Activated CD4-positive, alpha-beta T cell treated with anti-CD3 and anti-CD28 coated beads, Interleukin-2, Interleukin-4, amounts not matched to agents 100 ng/mL and 50 ng/mL, durations not matched to agents 16 hours and 8 hours (primary cell): ENCODE measurements at regions not wholly inside any gene's neighbourhood (a gene's known extent, or its start where the extent isn't known, plus 50 kb on each side); places are given as distances from the start of the nearest gene placed in this dataset.

ENCODE experiments used
- DNase-seq: peaks from one replicate; pipeline ENCODE4 v3.0.0-alpha.2; 2020; ENCODE audit warnings: low spot score

DNA sequence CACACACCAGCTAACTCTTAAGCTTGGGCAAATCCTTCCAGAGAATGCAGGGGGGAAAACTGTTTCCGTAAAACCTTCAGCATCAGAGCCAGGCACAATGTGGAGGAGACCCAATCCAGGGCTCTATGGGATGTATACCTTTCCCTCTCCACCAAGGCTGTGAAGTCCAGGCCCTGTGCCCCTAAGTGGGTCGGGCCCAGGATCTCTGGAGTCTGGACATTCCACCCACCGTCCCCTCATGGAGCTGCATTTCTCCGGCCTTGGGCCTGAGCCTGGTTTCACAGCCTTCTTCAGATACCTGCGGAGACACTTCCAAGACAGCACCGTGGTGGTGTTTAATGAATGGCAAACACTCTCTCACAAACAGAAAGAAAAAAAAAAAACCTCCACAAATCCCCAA, 186.2 kb downstream of the URI1 start:
- no peak for DNase-seq

DNA sequence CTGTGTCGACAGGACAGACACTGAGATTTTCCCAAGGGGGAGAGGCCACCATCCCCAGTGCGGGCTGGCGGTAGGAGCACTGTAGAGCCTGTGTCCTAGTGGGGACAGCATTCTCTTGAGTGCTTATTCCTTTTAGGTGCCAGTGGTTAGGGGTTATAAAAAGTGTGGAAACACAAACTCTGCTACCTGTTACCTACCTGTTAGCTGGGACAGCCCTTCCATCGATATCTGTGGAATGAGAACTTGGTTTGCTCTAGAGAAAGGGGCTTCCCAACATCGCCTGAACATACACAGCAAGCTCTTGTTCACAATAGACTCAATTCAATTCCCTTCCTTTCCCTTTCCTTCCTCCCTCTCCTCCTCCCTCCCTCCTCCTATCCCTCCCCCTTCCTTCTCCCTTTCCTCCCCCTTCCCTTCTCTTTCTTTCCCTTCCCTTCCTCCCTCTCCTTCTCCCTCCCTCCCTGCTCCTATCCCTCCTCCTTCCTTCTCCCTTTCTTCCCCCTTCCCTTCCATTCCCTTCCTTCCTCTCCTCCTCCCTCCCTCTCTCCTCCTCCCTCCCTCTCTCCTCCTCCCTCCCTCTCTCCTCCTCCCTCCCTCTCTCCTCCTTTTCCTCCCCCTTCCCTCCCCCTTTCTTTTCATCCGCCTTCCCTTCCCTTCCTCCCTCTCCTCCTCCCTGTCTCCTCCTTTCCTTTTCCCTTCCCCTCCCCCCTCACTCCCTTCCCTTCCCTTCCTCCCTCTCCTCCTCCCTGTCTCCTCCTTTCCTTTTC, 188.5 kb downstream of the URI1 start:
- DNase-seq: no peak

- no peak for DNase-seq
Measured at GRCh38 chr19:30131246-30131645, 189.2 kb downstream of the URI1 start.

DNA sequence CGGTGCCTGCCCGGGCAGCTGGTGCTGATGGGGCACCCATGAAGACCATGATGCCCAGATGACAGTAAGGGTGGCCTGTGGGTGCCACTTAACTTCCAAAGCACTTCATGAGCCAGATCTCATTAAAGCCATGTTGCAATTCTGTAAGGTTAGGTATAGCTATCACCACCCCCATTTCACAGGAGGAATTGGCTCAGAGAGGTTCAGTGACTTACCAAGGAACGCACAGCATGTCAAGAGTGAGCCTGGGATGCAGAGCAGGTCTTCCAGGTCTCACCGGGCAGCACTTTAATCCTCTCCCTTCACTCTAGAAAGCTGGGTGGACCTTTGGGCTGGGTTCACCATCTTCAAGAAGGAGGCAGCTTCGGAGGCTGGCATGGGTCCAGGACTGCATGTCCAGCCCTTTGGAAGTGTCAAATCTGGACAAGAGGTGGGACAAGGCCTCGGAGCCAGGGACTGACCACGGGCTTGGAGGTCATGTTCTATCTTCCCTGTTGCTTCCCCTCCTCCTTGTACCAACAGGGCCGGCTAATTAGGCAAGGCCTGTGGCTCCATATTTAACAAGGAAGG, 189.8 kb downstream of the URI1 start:
- DNase-seq: no peak

DNA sequence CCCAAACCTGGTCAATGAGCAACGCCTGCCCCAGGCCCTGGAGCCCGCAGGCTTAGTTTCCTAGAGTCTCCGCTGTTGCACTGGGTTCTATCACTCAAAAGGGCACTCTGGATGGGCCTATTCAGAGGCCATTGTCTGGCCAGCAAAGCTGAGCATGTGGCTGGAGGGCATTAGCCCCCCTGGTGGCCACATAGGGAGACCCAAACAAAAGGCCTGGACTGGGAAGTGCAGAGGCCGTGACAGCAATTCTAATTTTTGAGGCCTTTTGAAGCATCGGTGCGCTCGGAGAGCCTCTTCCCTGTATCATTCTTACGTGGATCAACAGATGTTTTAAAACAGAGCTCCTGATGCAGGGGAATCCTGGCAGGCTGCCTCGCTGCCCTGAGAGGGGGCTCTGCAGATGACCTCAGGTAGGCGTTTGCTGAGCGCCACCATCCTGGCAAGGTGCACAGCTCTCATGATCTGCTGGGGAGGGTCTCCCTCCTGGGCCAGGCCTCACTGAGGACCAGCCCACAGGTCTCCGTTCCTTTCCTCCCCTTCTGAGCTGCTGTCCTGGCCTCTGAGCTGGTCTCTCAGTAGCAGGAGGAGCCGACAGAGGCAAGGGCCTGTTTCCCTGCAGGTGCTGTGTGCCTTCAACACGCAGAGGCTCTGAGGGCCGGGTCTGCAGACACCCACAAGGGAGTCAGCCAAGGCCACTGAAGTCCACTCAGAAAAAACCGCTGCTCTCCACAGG, 190.5 kb downstream of the URI1 start:
- no peak for DNase-seq

DNA sequence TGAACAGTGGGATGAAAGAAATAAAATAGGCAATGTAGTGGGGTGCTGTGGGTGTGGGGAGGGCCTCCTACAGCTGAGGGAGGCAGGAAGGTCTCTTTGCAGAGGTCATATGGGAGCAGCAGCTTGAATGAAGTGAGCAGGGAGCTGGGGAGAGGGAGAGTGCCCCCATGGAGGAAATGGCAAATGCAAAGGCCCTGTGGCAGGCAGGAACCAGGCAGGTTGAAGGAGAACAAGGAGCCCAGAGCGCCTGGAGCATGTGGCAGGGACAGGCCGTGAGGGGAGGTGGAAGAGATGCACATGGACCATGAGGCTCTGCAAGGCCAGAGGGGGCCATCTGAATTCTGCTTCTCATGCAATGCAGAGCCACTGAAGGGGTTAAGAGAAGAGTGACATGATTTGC, 191.8 kb downstream of the URI1 start:
- DNase-seq: no peak

DNA sequence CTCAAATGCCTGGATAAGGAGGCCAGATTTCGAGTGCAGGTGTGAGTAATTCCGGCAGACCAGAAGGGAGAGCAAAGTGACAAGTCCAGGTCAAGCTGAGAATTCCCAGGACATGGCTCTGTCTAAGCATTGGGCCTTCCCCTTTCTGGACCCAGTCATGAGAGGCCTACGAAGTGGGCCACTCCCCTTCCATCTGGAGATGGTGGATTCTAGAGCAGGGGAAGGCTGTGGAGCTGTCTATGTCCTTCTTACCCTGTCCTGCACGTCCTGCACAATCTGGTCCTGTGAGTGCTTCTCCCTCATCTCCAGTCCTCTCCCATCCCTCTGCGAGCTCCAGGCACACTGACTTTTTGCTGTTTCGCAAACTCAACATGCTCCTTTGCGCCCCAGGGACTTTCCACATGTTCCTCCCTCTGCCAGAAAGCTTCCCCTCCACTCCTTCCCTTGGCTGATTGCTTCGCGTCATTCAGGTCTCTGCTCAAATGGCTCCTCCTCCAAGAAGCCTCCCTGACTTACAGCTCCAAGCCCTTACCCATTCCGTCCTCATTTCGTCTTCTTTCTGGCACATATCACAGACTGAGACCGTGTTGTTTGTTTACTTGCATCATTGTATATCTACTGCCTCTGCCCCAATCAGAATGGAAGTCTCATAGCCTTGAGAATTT, 193.2 kb downstream of the URI1 start:
- no peak for DNase-seq

DNA sequence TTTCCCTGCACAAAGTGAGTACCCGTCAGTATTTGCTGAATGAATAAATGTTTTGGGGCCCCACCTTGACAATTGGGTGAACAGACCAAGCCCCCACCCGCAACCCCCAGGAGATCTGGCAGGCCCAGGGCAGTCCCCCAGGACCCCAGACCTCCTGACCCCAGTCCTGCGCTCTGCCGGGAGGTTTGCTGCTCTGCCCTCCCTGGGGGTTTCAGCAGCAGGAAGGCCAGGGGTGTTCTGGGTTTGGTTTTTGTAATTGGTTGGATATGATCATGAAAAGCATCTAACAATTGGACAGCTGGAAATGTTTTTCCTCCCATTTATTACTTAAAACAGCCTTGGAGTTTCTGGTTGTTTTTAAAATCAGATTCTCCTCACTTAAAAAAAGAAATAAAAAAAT, 193.8 kb downstream of the URI1 start:
- no peak for DNase-seq

- DNase-seq: no peak
Measured at GRCh38 chr19:30136611-30137195, 194.7 kb downstream of the URI1 start.

DNA sequence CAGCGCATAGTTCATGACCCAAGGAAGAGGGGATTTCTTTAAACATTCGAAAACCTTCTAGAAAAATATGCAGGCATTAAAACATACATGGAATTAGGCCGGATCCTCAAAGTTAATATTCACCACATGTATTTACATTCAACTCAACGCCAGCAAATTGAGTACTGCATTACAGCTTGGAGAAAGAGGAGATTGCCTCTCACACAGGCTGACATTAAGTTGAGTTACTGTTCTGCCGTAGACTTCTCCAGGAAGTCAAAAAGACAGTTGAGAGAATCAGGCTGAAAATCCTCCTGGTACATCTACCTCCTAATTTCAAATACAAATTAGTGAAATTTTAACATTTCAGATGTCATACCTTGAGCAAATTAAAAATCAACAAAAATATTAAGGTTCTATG, 195.7 kb downstream of the URI1 start:
- no peak for DNase-seq

- DNase-seq: no peak
Measured at GRCh38 chr19:30144242-30144758, 202.3 kb downstream of the URI1 start.

DNA sequence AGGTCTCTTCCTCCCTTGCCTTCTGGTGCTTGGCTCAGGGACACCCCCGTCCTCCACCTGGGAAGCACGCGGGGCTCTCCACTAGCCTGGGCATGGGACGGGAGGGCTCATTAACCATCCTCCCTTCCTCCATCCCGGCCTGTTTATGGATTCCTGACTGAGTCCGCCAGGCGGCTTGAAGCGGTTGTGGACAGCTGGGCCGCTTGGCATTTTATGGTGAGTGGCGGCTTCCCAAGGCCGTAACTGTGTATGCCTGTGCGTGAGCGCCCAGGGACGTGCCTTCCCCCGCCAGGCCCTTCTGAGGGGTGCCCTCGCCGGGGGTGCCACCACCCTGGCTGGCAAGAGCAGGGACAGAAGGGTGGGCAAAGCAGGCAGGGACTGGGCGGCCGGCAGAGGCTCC, 202.8 kb downstream of the URI1 start:
- DNase-seq: no peak

DNA sequence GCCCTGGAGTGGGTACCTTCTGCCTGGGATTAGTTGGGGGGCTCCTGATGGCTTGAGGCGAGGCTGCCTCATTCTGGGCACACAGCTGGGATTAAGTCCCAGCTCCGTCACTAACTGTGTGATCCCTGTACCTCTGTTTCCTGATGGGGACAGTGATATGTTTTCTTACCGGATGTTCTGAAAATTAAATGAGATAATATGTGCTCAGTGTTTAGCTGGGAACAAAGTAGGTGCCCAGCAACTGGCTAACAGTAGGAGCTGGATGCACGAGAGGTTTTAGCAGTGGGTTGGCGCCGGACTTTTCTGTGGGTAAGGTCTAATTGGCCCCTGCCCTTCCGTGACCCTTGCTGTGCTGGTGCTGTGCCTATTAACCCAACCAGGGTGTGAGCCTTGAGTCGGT, 203.4 kb downstream of the URI1 start:
- no peak for DNase-seq

GRCh38 chr19:30146346-30146745, 204.3 kb downstream of the URI1 start:
- no peak for DNase-seq

- no peak for DNase-seq
Measured at GRCh38 chr19:30148039-30148790, 206.2 kb downstream of the URI1 start.

- no peak for DNase-seq
Measured at GRCh38 chr19:30148803-30149202, 206.8 kb downstream of the URI1 start.

DNA sequence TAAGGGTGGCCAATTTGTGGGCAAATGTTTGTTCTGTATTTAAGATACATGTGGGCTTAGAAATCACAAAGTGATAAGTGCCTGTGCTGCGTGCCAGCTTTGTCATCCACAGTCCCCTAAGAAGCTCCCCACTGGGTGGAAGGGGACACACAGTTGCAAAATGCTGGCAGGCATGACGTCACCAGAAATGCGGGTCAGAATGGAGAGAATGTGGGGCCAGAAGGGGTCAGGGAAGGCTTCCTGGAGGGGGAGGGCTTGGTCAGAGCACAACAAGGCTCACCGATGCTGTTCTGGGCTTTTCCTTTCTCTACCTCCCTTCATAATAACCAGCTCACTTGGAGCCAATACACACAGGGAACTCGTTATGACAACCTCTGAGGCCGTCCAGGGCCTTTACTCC, 207.3 kb downstream of the URI1 start:
- no peak for DNase-seq

DNA sequence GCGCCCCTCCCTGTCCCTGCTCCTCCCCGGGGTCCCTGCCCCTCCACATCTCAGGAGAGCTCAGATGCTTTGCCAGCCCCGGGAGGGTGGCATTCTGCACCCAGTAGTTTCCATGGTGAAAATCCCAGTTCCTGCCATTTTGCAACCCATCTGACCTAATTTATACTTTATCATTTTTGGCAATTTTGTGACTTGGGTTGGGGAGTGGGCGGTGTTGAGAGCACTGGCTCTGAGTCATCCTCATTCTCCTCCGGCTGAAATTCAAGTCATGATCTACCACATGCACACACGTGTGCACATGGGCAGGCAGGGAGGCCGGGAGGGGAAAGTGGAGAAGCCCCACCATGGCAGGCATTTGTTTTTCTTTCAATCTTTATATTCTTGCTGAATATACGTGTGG, 208.6 kb downstream of the URI1 start:
- no peak for DNase-seq

- DNase-seq: no peak
Measured at GRCh38 chr19:30151081-30151480, 209.0 kb downstream of the URI1 start.

DNA sequence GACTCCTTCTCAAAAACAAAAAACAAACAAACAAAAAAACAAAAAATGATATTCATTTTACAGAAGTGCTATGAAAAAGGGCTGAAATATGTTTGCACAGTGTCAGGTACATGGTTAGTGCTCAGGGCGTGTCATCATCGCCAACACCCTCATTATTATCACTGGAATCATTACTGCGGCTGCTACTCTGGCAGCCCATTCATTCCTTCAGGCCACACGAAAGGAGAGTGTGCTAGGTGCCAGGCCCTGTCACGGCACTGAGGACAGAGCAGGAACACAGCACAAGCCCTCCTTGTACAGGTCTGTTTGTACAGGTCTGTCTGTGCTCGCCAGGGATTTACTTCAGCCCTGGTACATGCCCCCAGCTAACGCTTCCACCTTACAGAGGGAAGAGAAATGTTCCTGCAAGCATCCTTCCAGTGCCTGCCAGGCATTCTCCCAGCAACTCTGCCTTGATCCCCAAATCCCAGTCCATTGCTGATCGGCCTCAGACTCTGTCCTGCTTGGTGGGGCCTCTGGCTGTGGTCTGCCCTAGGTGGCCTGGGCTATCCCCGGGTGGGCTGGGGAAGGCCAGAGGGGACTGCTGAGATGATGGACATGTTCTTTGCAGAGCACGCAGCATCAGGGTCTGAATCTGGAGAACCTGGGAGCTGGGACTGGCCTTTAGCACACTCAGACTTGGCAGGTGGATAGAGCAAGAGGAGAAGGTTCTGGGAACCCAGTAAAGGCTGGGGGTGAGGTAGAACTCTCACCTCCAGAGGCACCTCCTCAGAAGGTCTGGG, 210.7 kb downstream of the URI1 start:
- DNase-seq: no peak
